Right lobe of liver (tissue), 6 donors: ENCODE measurements at regions not wholly inside any gene's neighbourhood (a gene's known extent, or its start where the extent isn't known, plus 50 kb on each side); places are given as distances from the start of the nearest gene placed in this dataset.

Experiments used
- ATAC-seq, 4 donors: fragments of 200-7000 bp; cut with Tn5 transposase; one replicate each; pipeline ENCODE4 v1.9.1; 2020; ENCODE audit warnings: mild to moderate bottlenecking in 4 of 4, moderate library complexity in 4 of 4
- DNase-seq, 3 donors: peaks; one replicate each; pipeline ENCODE4 v3.0.0-alpha.2; 2020
- H3K27ac ChIP-seq, 3 donors: fragments of 200-600 bp; one replicate each; pipeline ENCODE4 v1.8.0; 2022
- H3K27me3 ChIP-seq, 2 donors: fragments of 200-600 bp; one replicate each; pipeline ENCODE4 v1.8.0; 2022
- H3K36me3 ChIP-seq, 4 donors: fragments of 200-600 bp; sonication (generic) in 1 of 4; one replicate each; pipeline versions ENCODE4 v1.5.1 to v1.8.0; 2017 to 2022; ENCODE audit warnings: control low read depth in 1 of 4
- H3K4me1 ChIP-seq, 4 donors: fragments of 200-600 bp; sonication (generic) in 1 of 4; one replicate each; pipeline versions ENCODE4 v1.5.1 to v1.8.0; 2017 to 2022; ENCODE audit warnings: control low read depth in 1 of 4
- H3K4me3 ChIP-seq, 3 donors: fragments of 200-600 bp; one replicate each; pipeline ENCODE4 v1.8.0; 2022
- H3K9me3 ChIP-seq, 4 donors: fragments of 200-600 bp; sonication (generic) in 1 of 4; one replicate each; pipeline versions ENCODE4 v1.5.1 to v1.8.0; 2017 to 2022; ENCODE audit warnings: control low read depth in 1 of 4
- CTCF ChIP-seq, 4 donors: fragments of 200-600 bp in 3 of 4; fragments of 450-650 bp in 1 of 4; IDR thresholded peaks; one replicate each; pipeline versions ENCODE4 v1.5.1 to v1.8.0; 2016 to 2022; ENCODE audit warnings: antibody characterized with exemption in 4 of 4, mild to moderate bottlenecking in 2 of 4
- POLR2A ChIP-seq: fragments of 450-650 bp; IDR thresholded peaks from one replicate; pipeline ENCODE4 v1.6.1; 2017; ENCODE audit warnings: antibody characterized with exemption, mild to moderate bottlenecking
- WGBS: methylation state at CpG from one replicate; pipeline ENCODE4 v1.1.6; 2018; ENCODE audit warnings: low coverage, low lambda C conversion rate; ENCODE audit not compliant: insufficient coverage; ENCODE audit errors: missing lambda C conversion rate; 5-methylcytosine and 5-hydroxymethylcytosine counted together
- intact Hi-C, 2 donors: fragments of 100-400 bp; cut with DNase I; formaldehyde crosslinking; loops; one replicate each; pipeline versions ENCODE4 v1.11.2 to v1.14.1; 2022
- donor health status: DM: no; HTN: yes; CAD: no.
- donor health status: DM: no; HTN: no; CAD: no.
- donor health status: DM: no; HTN: no; CAD: no.
- donor health status: DM: no; HTN: yes; CAD: no.
- donor health status: DM: no; HTN: yes; CAD: no.

- 20% methylated on average over 10 of the region's 10 CpGs for WGBS
- peak in 2 of 3 donors; percentile 40 to 52 for DNase-seq
These were observed 182.5 kb upstream of the NPY2R start for GRCh38 chr4:155025762-155026457.

GRCh38 chr4:155026715-155027114 lies 181.7 kb upstream of the NPY2R start:
- Histone ChIP-seq H3K27ac (no peak overlapping the region), H3K27me3 (no peaks in the 10 kb centered on the region), H3K9me3 (no peaks in the 10 kb centered on the region), H3K36me3 (no peaks in the 10 kb centered on the region), H3K4me3 (no peak overlapping the region), H3K4me1 (no peaks in the 10 kb centered on the region)
- intact Hi-C loops: no loop called here
- DNase-seq (no peak), ATAC-seq (no peak)
- 56% methylated on average over 6 of the region's 6 CpGs for WGBS
- TF ChIP-seq CTCF (IDR thresholded peaks at IDR 0.05) (no peak), POLR2A (no peak)

More at GRCh38 chr4:155025762-155026457, 182.5 kb upstream of the NPY2R start:
- peak; percentile 82 to 92 (median 84) for ATAC-seq
- Histone ChIP-seq H3K4me1 (no peaks in the 10 kb centered on the region), H3K4me3 (no peak overlapping the region), H3K27ac (no peak overlapping the region), H3K9me3 (no peaks in the 10 kb centered on the region), H3K36me3 (no peaks in the 10 kb centered on the region), H3K27me3 (no peaks in the 10 kb centered on the region)
- intact Hi-C loops: no loop called here
- TF ChIP-seq POLR2A (no peak), CTCF (IDR thresholded peaks at IDR 0.05) (peak; percentile 45 to 62 (median 50))

- H3K27me3 ChIP-seq: no peaks in the 10 kb centered on the region
- no peak for ATAC-seq
- H3K4me3 ChIP-seq: no peak overlapping the region
- no peaks in the 10 kb centered on the region for H3K4me1 ChIP-seq
- intact Hi-C loops: no loop called here
- no peak overlapping the region for H3K27ac ChIP-seq
- no peaks in the 10 kb centered on the region for H3K9me3 ChIP-seq
- H3K36me3 ChIP-seq: no peaks in the 10 kb centered on the region
- WGBS: 70% methylated on average over 4 of the region's 5 CpGs
- no peak for DNase-seq
- TF ChIP-seq POLR2A (no peak), CTCF (IDR thresholded peaks at IDR 0.05) (no peak)
These were observed 175.8 kb upstream of the NPY2R start for GRCh38 chr4:155032521-155033229.

- Histone ChIP-seq H3K27me3 (no peaks in the 10 kb centered on the region), H3K27ac (no peak overlapping the region), H3K36me3 (no peaks in the 10 kb centered on the region), H3K9me3 (no peaks in the 10 kb centered on the region), H3K4me3 (no peak overlapping the region), H3K4me1 (no peaks in the 10 kb centered on the region)
- ATAC-seq: no peak
- 47% methylated on average over 4 of the region's 4 CpGs for WGBS
- DNase-seq: no peak
- intact Hi-C loops: no loop called here
- TF ChIP-seq CTCF (IDR thresholded peaks at IDR 0.05) (no peak), POLR2A (no peak)
These were observed 174.8 kb upstream of the NPY2R start for GRCh38 chr4:155033604-155034003.
